NCI-H1930 (cell line): ENCODE measurements at regions not wholly inside any gene's neighbourhood (a gene's known extent, or its start where the extent isn't known, plus 50 kb on each side); places are given as distances from the start of the nearest gene placed in this dataset.
"Not testable (repeated sequence)": the region's sequence is repeated elsewhere in the genome, so short reads cannot be mapped to it uniquely, and the experiment has no call there.

Source experiments
- DNase-seq, 2 experiments: peaks; one replicate each; lab custom pipeline; 2025; lab: John Stamatoyannopoulos, UW

GRCh38 chr11:135011313-135011712 lies 599.3 kb upstream of the B3GAT1 start:
- not testable (repeated sequence) for DNase-seq

GRCh38 chr11:135009125-135009524 lies 597.1 kb upstream of the B3GAT1 start:
- no peak for DNase-seq

GRCh38 chr11:135008412-135008811 lies 596.4 kb upstream of the B3GAT1 start:
- DNase-seq, result no peak

GRCh38 chr11:135008001-135008405 lies 596.0 kb upstream of the B3GAT1 start:
- DNase-seq, result no peak

- DNase-seq, result no peak
Observed at GRCh38 chr11:135006800-135007199, 594.8 kb upstream of the B3GAT1 start.

GRCh38 chr11:135004495-135004894 lies 592.5 kb upstream of the B3GAT1 start:
- no peak for DNase-seq

GRCh38 chr11:135002236-135002635 lies 590.2 kb upstream of the B3GAT1 start:
- no peak for DNase-seq

GRCh38 chr11:135001581-135001980 lies 589.5 kb upstream of the B3GAT1 start:
- DNase-seq, result no peak

GRCh38 chr11:135001065-135001464 lies 589.0 kb upstream of the B3GAT1 start:
- not testable (repeated sequence) for DNase-seq

GRCh38 chr11:134999590-134999989 lies 587.5 kb upstream of the B3GAT1 start:
- DNase-seq, result no peak

GRCh38 chr11:134997652-134998320 lies 585.7 kb upstream of the B3GAT1 start:
- no peak for DNase-seq

- DNase-seq, result no peak
Observed at GRCh38 chr11:134995741-134996140, 583.7 kb upstream of the B3GAT1 start.

GRCh38 chr11:134994431-134994830 lies 582.4 kb upstream of the B3GAT1 start:
- no peak for DNase-seq

GRCh38 chr11:134993691-134994243 lies 581.7 kb upstream of the B3GAT1 start:
- no peak for DNase-seq

- no peak for DNase-seq
Observed at GRCh38 chr11:134992981-134993380, 580.9 kb upstream of the B3GAT1 start.

- DNase-seq, result no peak
Observed at GRCh38 chr11:134988495-134988894, 576.5 kb upstream of the B3GAT1 start.

GRCh38 chr11:134987822-134988221 lies 575.8 kb upstream of the B3GAT1 start:
- DNase-seq, result no peak

- no peak for DNase-seq
Observed at GRCh38 chr11:134987223-134987768, 575.3 kb upstream of the B3GAT1 start.

- no peak for DNase-seq
Observed at GRCh38 chr11:134984421-134984820, 572.4 kb upstream of the B3GAT1 start.

- not testable (repeated sequence) for DNase-seq
Observed at GRCh38 chr11:134982432-134982831, 570.4 kb upstream of the B3GAT1 start.

- no peak for DNase-seq
Observed at GRCh38 chr11:134981835-134982234, 569.8 kb upstream of the B3GAT1 start.

GRCh38 chr11:134980819-134981710 lies 569.0 kb upstream of the B3GAT1 start:
- DNase-seq, result no peak

- DNase-seq, result not testable (repeated sequence)
Observed at GRCh38 chr11:134979089-134979457, 567.0 kb upstream of the B3GAT1 start.
